NCI-H69 (cell line): ENCODE measurements at regions not wholly inside any gene's neighbourhood (a gene's known extent, or its start where the extent isn't known, plus 50 kb on each side); places are given as distances from the start of the nearest gene placed in this dataset.
"Not testable (repeated sequence)": the region's sequence is repeated elsewhere in the genome, so short reads cannot be mapped to it uniquely, and the experiment has no call there.

Experiments
- DNase-seq: peaks from one replicate; lab custom pipeline; 2025; lab: John Stamatoyannopoulos, UW

DNA sequence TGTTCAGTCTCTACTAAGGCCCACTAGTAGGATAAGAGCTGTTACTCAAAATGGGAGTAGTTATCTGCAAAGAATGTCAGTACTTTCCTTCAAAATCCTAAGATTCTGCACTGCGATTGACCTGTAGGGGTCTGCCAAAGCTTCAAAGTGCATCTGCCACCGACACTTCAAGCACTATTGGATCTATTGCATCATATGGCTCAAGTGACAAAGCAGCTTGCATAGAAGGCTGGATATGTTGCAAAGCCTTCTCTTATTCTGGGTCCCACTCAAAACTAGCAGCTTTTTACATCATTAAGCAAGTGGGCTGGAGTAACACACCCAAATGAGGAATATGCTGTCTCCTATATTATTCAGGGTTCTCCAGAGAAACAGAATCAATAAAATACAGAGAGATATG is 115.4 kb upstream of the EMCN start:
- no peak for DNase-seq

DNA sequence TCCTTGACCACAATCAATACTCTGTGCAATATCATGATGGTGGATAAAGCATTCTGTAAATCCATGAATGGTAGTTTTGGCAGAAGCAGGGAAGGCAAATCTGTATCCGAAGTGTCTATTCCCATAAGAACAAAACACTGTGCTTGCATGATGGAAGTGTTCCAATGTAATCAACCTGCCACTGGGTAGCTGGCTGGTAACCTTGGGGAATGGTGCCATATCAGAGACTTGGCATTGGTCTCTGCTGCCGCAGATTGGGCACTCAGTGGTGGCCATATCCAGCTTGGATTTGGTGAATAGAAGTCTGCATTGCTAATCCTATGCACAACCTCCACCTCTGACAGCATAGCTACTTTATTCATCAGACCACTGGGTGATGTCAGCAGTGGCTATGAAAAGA is 114.3 kb upstream of the EMCN start:
- DNase-seq = no peak

DNA sequence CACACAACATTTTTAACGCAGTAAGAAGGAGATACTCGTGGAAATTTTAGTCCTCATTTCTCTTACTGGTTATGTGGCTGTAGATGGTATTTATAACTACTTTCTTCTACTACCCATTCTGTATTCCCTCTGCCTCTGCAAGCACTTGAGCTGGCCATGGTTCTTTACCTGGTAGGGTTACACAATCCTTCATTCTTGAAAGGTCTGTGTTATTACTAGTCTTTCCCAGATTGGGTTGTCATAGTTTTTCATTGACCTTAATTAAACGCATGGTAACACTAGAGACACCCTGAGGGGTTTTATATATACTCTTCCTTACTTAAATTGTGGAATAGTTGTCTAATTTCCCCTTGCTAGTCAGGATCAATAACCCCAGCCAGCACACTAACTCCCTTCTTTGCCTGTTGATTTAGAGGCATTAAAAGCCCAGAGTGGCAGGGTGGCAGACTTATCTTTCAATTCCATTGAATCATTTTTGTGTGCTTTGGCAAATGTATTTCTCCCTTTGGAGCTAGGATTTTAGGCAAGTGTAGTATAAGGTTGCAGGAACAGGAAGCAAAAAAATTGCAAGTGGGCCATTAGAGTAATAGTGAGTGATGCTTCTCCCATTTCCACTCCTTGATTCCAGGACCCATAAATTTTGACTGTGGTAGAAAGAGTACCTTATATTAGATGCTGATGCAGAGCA is 113.6 kb upstream of the EMCN start:
- no peak for DNase-seq

DNA sequence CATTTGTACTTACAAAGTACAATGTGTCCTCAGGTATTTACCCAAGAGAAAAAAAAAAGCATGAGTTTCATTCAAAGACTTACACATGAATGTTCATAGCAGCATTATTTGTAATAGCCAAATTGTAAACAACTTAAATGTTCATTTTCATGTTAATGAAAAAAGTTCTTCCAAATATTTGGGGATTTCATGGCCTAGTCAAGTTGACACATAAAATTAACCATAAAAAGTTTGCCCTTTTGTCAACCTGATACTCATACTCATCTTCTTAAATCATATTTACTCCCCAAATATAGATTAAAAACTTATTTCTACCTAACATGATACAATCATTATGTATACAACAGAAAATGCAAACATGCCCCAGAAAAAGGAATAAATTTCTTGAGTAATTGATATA is 112.5 kb upstream of the EMCN start:
- no peak for DNase-seq

GRCh38 chr4:100609810-100610209 is 92.0 kb upstream of the EMCN start:
- DNase-seq = no peak

GRCh38 chr4:100608651-100609050 is 90.8 kb upstream of the EMCN start:
- not testable (repeated sequence) for DNase-seq

DNA sequence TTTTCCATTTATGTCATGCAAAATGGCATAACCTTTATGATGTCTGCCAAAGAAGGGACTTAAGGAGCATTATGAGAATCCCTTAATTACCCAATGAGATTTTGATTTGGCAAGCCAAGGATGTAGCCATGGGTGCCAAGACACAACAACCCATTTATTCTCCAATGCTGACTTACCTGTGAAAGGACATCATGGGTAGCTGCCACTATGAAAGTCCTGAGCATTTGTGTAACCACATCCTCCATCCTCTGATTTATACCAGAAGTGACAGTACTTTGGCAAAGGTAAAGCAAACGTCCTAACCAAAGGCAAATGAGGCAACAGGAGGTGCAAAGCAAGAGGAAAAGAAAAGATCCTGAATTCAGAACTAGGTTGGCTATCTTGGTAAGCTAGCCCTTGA is 87.3 kb upstream of the EMCN start:
- DNase-seq = no peak

GRCh38 chr4:100593935-100594334 is 76.1 kb upstream of the EMCN start:
- no peak for DNase-seq

GRCh38 chr4:100591161-100591876 is 73.5 kb upstream of the EMCN start:
- no peak for DNase-seq

GRCh38 chr4:100590325-100590724 is 72.5 kb upstream of the EMCN start:
- DNase-seq = no peak

DNA sequence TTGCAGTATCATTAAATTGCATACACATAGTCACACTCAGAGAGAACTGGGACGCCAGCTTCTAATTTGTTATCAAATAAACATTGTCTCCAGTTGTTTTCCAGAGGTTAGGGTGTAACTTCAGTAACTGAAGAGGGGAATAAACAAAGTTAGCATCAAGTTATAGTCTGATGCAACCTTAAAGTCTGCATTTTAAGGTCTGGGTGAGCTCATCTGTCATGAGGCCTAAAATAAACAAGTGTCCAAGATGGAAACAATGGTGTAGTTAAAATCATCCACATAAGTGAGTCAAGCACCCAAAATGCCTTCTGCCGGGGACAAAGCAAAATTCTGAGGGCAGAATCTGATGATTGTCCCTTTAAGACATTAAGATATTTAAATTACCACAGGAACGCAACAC is 70.3 kb upstream of the EMCN start:
- no peak for DNase-seq

DNA sequence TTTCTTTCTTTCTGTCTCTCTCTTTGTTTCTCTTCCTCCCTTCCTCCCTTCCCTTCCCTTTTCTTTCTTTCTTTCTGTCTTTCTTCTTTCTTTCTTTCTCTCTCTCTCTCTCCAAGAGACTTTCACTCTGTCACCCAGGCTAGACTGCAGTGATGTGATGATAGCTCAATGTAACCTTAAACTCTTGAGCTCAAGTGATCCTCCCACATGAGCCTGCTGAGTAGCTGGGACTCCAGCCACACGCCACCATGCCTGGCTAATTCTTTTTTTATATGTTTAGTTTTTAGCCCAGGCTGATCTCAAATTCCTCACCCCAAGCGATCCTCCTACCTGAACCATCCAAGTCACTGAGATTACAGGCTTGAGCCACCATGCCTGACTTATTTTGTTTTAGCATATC is 64.3 kb upstream of the EMCN start:
- no peak for DNase-seq

DNA sequence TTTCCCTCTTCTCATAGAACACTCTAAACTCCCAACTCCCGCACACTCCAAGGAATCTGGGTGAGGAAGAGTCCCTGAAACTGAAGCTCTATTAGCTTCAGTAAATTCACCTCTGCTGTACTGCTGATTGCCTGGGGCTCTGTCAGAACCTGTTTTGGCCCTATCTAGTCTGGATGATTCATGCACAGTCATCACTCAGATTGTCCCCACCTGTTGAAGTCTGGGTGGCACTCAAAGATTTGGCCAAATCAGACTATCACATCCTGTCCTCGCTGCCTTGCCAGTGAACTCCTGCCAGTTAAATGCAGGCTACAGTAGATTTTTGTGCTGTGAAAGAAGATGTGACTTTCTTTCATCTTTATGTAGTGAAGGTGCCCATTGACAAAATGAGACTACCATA is 63.5 kb upstream of the EMCN start:
- DNase-seq = no peak

DNA sequence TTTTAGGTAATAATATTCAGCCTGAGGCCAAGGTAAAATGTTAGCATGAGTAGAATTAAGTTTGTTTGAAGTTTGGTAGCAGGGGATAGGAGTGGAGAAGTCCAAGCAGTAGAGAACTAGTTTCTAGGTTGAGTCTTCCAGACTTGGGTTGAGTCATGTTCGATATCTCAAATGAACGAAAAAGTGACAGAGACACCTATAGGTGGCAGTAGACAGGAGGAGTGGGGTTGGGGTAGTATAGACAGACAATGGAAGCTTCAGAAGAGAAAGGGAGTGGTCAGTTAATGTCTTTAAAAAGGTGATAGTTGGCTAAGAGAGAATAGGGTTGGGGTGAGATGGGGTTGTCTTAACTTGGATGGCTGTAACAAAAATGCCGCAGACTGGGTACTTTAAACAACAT is 58.7 kb upstream of the EMCN start:
- DNase-seq = peak; percentile 13

- no peak for DNase-seq
Observed at GRCh38 chr4:100574607-100575006, 56.8 kb upstream of the EMCN start.

DNA sequence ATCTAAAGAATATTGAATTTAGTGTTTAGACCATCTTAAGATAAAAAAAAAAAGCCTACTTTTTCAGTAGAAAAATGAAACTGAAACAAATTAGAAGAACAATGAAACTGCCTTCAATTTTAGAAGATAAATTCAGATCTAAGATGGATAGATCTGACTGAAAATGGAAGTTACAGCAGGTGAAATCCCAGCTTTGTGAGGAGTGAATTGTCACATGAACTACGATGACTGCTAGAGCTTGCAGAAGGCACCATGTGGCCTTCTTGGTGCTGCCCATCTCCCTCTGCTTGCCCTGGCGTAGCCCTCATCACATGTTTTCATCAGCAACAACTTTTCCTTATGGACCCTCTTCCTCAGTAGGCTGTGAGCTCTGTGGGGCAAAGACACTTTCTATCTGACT is 51.4 kb upstream of the EMCN start:
- DNase-seq = no peak
